ENCODE measurements at regions not wholly inside any gene's neighbourhood (a gene's known extent, or its start where the extent isn't known, plus 50 kb on each side); places are given as distances from the start of the nearest gene placed in this dataset.

DNA sequence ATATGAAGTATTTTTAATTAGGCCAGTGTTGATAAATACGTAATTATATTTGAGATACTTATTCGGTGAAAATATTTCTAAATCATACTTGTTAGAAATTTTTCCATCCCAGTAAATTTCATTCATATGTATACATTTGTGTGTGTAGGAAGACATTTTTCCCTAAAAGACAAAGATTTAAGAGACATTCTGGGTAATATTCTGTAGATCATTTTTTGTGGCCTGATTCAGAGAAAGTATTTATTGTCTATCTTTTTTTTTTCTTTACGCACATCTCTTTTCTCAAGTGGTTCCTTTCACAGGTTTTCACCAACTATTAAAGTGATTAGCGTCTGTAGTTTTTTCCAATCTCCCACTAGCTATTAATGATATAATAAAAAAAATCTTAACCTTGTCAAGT lies 224.1 kb downstream of the MEF2C start (continued):
- TF ChIP-seq CBX5 (IDR thresholded peaks at IDR 0.05; ENCODE audit: low read depth, low read length) (no peak), RNF2 (IDR thresholded peaks at IDR 0.05; ENCODE audit: borderline replicate concordance, low read depth, low read length, missing control alignments, poor library complexity, severe bottlenecking) (no peak)
